ENCODE measurements at regions not wholly inside any gene's neighbourhood (a gene's known extent, or its start where the extent isn't known, plus 50 kb on each side); places are given as distances from the start of the nearest gene placed in this dataset.

GRCh38 chr2:13495051-13495450 lies 778.3 kb downstream of the TRIB2 start:
- TF ChIP-seq CTCF (IDR thresholded peaks at IDR 0.05; ENCODE audit: insufficient read depth, low read length, poor library complexity, severe bottlenecking) (no peak), EZH2phosphoT487 (conservative IDR thresholded peaks at IDR 0.05; ENCODE audit: low read length) (no peak)
